Endothelial cell of hepatic sinusoid (primary cell): ENCODE measurements at regions not wholly inside any gene's neighbourhood (a gene's known extent, or its start where the extent isn't known, plus 50 kb on each side); places are given as distances from the start of the nearest gene placed in this dataset.
"Not testable (repeated sequence)": the region's sequence is repeated elsewhere in the genome, so short reads cannot be mapped to it uniquely, and the experiment has no call there.

Source experiments
- in situ Hi-C: cut with HindIII; loops from 2 replicates; pipeline ENCODE4 v1.10.0; 2017; ENCODE audit warnings: low sequenced_read_pairs

DNA sequence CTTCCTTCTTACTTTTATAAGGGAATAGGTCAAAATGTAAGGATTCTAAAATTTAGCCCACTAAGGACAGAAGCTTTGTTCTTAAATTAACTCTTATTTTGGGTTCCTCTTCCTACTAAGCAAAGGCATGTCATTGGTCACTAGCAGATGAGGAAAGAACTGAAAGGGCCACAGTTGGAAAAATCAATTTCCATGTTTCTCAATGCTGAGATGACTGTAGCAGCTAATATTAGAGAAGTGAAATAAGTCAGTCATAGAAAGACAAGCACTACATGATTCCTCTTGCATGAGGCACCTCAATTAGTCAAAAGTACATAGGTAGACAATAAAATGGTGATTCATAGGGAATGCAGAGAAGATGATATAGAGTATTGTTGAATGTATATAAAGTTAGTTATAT lies 353.7 kb downstream of the RSL24D1 start:
- in situ Hi-C loops: no loop called here

- in situ Hi-C loops: no loop called here
These were observed 354.9 kb downstream of the RSL24D1 start for GRCh38 chr15:54841701-54842305.

- in situ Hi-C loops: no loop called here
These were observed 355.9 kb downstream of the RSL24D1 start for GRCh38 chr15:54840621-54841398.

GRCh38 chr15:54839379-54839778 lies 357.4 kb downstream of the RSL24D1 start:
- in situ Hi-C loops: loop anchor here (5.0 kb wide), 1 partner anchor 68 kb away; no protein-coding TSS in a partner anchor

DNA sequence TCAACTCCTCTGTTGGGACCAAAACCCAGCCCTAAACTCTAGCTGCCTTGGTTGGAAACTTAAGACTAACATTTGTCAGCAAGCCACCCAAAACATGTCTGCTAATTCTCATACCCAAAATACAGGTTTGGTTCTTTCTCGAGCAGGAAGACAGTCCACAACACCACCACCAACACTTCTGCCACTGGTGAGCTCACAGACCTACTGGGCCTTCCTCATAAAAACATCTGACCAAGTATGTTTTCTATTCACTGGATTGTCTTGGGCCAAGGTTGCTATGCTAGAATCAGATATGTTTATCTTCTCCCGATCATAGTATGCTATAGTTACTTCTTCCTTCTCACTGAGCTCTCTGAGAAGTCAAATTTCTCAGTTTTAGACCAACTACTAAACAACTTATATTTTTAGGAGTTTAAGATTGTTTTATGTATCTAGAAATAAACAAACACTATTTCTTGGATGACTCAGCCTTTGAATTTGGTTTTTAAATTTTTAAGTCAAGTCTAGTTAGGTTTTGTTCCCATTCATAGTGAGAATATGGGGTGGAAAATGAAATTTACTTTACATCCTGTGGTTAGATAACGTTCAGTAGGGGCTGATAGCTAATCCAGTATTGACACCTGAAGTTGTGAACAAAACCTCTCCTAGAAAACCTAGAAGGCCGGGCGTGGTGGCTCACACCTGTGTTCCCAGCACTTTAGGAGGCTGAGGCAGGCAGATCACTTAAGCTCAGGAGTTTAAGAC lies 360.5 kb downstream of the RSL24D1 start:
- in situ Hi-C loops: loop anchor here (5.0 kb wide), 1 partner anchor 71 kb away; no protein-coding TSS in a partner anchor

DNA sequence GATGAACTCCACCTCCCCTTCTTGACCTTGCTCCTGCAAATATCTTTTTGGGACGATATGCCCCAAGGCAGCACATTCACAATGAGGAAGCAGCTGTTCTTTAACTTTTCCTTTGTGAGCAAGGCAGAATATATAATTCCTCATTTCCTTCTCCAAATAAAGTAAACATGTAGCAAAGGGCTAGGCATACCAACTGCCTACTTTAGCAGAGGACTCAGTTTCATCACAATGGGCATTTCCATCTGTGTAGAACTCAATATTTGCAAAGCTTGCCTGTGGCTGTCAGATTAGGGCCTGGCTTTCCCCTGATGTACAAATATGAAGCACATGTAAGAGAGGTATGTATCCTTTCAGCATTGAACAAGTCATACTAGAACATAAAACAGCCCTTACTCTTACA lies 366.9 kb downstream of the RSL24D1 start:
- in situ Hi-C loops: no loop called here

DNA sequence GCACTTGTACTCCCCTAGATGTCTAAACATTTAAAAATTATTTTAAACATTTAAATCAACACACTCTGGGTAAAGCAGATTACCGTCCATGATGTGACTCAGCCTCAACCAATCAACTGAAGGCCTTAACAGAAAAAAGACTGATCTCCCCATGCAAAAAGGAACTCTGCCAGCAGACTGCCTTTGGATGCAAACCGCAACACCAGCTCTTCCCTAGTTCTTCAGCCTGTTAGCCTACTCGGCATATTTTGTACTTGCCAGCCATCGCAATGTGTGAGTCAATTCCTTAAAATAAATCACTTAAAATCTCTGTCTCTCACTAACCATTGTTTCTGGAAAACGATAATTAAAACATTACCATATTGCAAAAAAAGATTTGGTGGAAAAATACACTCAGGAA lies 375.9 kb downstream of the RSL24D1 start:
- in situ Hi-C loops: no loop called here

DNA sequence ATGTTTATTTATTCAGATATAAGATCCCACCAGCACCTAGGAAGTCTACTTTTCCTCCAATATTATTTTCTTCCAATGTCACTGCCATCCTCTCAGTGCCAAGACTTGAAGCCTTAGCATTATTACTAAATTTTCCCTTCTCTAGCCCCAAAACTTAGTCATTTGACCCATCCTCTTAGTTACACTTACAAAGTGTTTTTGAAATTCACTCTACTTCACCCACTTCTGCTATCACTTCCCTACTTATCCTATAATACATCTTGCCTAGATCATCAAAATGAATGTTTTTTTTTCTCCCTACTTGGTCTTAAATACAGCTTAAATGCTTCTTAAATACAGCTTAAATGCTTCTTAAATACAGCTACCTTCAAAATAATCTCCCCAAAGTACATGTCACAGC lies 376.6 kb downstream of the RSL24D1 start:
- in situ Hi-C loops: no loop called here

DNA sequence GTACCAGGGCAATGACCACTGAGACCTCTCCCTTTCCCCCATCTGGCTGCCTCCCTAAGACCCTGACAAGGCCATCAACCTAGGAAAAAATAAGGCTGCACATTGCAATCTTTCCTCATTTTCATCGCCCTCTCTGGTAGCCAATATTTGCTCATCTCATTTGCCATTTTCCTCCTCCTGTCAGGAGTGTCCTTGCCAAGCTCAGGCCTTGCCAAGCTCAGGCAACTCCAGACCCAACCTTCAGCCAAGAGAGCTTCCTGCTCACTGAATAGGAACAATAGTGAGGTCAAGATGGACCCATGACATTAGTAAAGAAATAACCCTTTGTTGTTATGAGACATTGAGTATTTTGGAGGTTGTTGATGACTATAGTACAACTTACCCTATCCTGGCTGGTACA lies 380.3 kb downstream of the RSL24D1 start:
- in situ Hi-C loops: no loop called here

- in situ Hi-C loops: no loop called here
These were observed 381.2 kb downstream of the RSL24D1 start for GRCh38 chr15:54815556-54815955.

DNA sequence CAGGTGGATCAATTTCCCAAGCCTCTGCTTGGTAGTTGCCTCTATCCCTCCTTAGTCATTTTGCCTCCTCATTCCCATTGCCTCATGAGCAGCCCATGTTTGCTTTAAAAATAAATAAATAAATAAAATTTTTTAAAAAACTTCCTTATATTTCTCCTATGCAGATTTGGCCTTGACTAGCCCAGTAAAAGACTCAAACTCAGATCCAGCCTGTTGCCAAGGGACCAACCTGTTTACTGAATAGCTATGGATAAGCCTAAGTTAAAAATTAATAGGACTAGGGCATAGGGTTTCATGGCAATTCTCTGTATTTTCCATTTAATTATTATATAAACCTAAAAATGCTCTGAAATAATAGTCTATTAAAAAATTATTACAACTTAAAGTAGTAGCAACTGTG lies 384.4 kb downstream of the RSL24D1 start:
- in situ Hi-C loops: no loop called here

DNA sequence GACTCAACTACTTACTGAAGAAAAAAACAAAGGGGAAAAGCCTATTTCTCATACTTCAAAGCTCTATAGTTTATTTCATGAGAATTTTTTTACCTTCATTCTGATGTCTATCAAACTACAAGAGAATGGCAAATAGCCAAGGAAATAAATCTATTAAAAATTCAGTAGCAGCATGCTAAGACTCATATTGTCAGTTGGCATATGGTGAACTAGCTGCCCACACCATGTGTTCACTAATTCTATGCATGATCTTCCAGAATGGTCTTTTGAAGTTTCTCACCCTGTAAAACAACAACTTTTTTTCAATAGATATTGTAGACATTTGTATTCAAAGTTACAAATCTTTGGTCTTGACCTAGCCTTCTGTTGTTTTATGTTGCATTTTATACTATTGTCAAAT lies 386.2 kb downstream of the RSL24D1 start:
- in situ Hi-C loops: no loop called here

GRCh38 chr15:54810031-54810430 lies 386.7 kb downstream of the RSL24D1 start:
- in situ Hi-C loops: no loop called here

DNA sequence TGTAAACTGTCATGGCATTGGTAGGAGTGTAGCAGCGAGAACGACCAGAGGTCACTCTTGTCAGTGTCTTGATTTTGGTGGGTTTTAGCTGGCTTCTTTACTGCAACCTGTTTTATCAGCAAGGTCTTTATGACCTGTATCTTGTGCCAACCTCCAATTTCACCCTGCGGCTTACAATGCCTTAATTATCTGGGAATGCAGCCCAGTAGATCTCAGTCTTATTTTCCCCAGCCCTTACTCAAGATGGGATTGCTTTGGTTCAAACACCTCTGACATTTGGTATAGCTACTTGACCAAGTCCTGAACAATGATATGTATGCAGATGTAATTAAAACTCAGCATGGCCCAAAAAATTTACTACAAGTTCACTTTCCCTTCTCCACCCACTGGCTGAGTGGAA lies 388.4 kb downstream of the RSL24D1 start:
- in situ Hi-C loops: no loop called here

- in situ Hi-C loops: no loop called here
These were observed 392.8 kb downstream of the RSL24D1 start for GRCh38 chr15:54803987-54804386.

DNA sequence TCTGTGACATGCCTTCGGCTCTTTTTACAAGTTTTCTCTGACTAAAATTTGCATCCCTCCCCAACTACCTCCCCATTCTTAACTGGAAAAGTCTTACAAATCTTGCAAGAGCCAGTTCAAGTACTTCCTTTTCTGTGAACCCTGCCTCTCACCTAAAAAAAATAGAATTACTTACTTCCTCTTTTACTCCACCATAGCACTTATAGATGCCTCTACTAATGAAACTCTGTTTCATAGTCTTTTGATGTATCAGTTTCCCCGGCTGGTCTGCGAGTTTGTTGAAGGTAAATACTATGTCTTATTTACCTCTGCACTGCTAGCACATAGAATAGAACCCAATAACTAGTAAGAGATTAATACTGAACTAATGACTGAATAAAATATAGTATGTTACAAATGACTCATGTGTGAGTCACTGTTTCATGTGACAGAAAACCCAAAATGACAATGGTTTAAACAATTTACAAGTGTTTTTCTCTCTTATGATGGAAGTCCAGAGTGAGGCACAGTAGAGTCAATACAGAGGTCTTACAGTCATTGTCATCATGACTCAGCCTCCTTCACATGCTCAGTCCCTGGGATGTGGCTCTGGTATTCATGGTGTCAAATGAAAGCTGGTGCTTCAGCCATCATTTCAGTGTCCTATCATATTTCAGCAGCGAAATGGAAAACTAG lies 393.5 kb downstream of the RSL24D1 start:
- in situ Hi-C loops: no loop called here

- in situ Hi-C loops: no loop called here
These were observed 404.2 kb downstream of the RSL24D1 start for GRCh38 chr15:54792526-54792925.

DNA sequence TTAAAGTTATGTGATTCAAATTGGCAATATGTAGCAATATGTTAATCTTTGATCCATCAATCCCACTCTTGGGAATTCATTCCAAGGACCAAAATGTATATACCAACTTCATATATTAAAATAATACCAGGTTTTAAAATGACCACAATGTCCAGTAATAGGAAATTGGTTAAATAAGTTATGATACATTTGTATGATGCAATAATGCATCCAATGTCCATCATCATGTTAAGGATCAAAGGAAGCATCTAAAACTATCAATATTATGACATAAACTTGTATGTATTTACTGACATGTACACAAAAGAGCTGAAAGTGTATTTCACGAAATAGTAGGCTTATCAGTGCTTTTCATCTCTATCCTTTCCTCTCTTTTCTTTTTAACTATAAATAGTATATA lies 406.0 kb downstream of the RSL24D1 start:
- in situ Hi-C loops: no loop called here

DNA sequence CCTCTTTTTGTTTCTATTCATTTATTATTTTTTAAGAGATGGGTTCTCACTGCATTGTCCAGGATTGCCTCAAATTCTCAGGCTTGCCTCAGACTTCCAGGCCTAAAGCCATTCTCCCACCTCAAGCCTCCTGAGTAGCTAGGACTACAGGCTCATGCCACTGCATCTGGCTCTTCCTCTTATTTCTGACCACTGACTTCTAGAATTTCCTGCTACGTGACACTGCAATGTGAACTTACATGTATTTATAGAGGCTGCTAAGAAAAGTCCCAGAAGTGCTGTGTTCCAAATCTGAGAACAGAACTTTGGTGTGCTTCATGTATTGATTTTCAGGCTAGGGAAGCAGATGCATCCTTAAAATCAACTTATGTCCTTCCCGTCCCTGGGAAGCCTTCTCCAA lies 407.4 kb downstream of the RSL24D1 start:
- in situ Hi-C loops: no loop called here

GRCh38 chr15:54781220-54781619 lies 415.5 kb downstream of the RSL24D1 start:
- in situ Hi-C loops: not testable (repeated sequence)

GRCh38 chr15:54779271-54779670 lies 417.5 kb downstream of the RSL24D1 start:
- in situ Hi-C loops: no loop called here
